IPS-20b (cell line): ENCODE measurements at regions not wholly inside any gene's neighbourhood (a gene's known extent, or its start where the extent isn't known, plus 50 kb on each side); places are given as distances from the start of the nearest gene placed in this dataset.

Experiments
- H3K27ac ChIP-seq: one replicate; pipeline ENCODE4 v1.5.1; 2013; ENCODE audit warnings: low read length
- H3K27me3 ChIP-seq: 2 replicates; pipeline ENCODE4 v1.6.1; 2013; ENCODE audit warnings: mild to moderate bottlenecking, low read length, inconsistent platforms; ENCODE audit not compliant: insufficient read depth
- H3K36me3 ChIP-seq: 2 replicates; pipeline ENCODE4 v1.6.1; 2013; ENCODE audit warnings: low read depth, mild to moderate bottlenecking, inconsistent platforms, low read length, moderate library complexity; ENCODE audit not compliant: insufficient read depth
- H3K4me1 ChIP-seq: 2 replicates; pipeline ENCODE4 v1.6.1; 2013; ENCODE audit warnings: mild to moderate bottlenecking, control low read depth, inconsistent platforms, low read length, moderate library complexity; ENCODE audit not compliant: insufficient read depth
- H3K4me3 ChIP-seq: 2 replicates; pipeline ENCODE4 v1.5.1; 2013; ENCODE audit warnings: mild to moderate bottlenecking, low read length, inconsistent platforms
- H3K9ac ChIP-seq: 2 replicates; pipeline ENCODE4 v1.6.1; 2013; ENCODE audit warnings: low read depth, mild to moderate bottlenecking, inconsistent platforms, low read length, moderate library complexity
- H3K9me3 ChIP-seq: 2 replicates; pipeline ENCODE4 v1.6.1; 2013; ENCODE audit warnings: mild to moderate bottlenecking, low read depth, low read length, inconsistent platforms; ENCODE audit not compliant: insufficient read depth

- Histone ChIP-seq H3K27me3 (no peaks in the 10 kb centered on the region), H3K36me3 (no peaks in the 10 kb centered on the region), H3K9ac (no peak overlapping the region)
These were observed 62.9 kb downstream of the ACKR3 start for GRCh38 chr2:236632295-236633218.

DNA sequence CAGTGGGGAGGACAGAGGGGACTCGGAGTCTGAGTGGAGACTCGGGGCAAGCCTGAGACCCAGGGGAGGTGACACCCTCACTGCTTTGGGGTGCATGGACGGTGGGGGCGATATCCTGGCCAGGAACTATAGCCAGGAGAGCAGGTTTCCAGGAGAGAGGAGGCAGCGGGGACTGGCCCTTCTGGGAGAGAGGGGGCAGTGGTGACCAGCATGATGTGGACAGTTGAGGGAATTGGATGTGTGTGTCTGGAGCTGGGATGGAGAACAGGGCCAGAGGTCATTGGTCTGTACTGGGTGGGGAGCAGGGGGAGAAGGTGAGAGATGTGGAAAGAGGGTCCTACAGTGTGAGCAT lies 63.6 kb downstream of the ACKR3 start:
- no peaks in the 10 kb centered on the region for H3K4me1 ChIP-seq
- no peaks in the 10 kb centered on the region for H3K36me3 ChIP-seq
- no peaks in the 10 kb centered on the region for H3K27me3 ChIP-seq
- H3K9me3 ChIP-seq = no peaks in the 10 kb centered on the region
- no peak overlapping the region for H3K4me3 ChIP-seq
- H3K9ac ChIP-seq = no peak overlapping the region
- H3K27ac ChIP-seq = no peak overlapping the region

More at GRCh38 chr2:236632295-236633218, 62.9 kb downstream of the ACKR3 start:
- Histone ChIP-seq H3K9me3 (no peaks in the 10 kb centered on the region), H3K4me3 (no peak overlapping the region), H3K27ac (no peak overlapping the region), H3K4me1 (no peaks in the 10 kb centered on the region)

- Histone ChIP-seq H3K9me3 (no peaks in the 10 kb centered on the region), H3K27ac (no peak overlapping the region), H3K36me3 (no peaks in the 10 kb centered on the region), H3K9ac (no peak overlapping the region), H3K4me1 (no peaks in the 10 kb centered on the region), H3K27me3 (no peaks in the 10 kb centered on the region), H3K4me3 (no peak overlapping the region)
These were observed 64.3 kb downstream of the ACKR3 start for GRCh38 chr2:236633775-236634560.

DNA sequence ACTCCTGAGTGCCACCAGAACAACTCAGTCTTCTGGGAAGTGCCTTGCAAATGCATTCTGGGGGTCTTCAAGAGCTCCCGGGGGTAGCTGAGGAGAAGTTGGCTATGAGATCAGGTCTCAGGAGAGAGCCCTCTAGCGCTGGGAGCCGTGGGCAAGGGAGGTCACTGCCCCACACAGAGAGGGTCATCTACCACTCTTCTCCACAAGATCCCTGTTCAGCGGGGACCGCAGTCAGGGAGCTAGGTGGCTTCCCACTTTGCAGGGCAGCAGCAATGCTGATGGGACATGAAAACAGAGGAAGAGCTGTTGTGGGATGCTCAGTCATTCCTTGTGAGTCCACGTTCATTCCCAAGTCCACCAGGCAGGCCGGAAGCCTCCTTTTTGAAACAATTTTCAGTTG lies 66.6 kb downstream of the ACKR3 start:
- Histone ChIP-seq H3K4me1 (no peaks in the 10 kb centered on the region), H3K9ac (no peak overlapping the region), H3K9me3 (no peaks in the 10 kb centered on the region), H3K4me3 (no peak overlapping the region), H3K27ac (no peak overlapping the region), H3K27me3 (no peaks in the 10 kb centered on the region), H3K36me3 (no peaks in the 10 kb centered on the region)

DNA sequence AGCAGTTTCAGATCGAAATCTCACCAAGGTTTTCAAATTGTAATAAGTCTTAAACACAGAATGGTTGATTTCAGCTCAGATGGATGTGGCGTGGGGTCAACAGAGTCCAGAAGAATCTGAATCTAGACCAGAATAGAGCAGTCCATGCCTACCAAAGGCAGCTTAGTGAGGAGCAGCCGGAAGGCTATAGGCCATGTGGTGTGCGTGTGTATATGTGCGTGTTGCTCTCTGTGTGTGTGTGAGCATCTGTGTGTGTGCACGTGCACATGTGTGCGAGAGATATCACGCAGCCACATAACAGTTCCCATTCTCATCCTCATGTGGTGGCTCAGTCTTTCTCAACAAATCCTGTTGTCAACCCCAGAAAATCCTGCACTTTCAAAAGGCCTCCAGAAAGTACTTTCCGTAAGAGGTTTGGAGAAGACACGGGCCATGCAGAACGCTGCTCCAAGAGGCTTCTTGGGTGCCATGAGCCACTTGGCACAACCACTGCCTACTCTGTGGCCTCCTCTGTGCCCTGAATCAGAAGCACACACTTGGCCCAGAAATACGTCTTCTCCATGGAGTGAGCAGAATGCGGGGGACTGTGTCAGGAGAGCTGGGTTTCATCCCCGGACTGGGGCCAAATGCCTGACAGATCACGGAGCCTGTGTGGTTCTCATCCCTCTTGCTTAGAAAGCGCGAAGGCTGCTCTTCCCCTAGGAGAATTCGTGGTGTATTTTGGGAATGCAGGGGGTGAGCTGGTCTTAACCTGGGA lies 67.3 kb downstream of the ACKR3 start:
- Histone ChIP-seq H3K36me3 (no peaks in the 10 kb centered on the region), H3K4me3 (no peak overlapping the region), H3K27me3 (no peaks in the 10 kb centered on the region), H3K9me3 (no peaks in the 10 kb centered on the region), H3K9ac (no peak overlapping the region), H3K27ac (no peak overlapping the region), H3K4me1 (no peaks in the 10 kb centered on the region)

DNA sequence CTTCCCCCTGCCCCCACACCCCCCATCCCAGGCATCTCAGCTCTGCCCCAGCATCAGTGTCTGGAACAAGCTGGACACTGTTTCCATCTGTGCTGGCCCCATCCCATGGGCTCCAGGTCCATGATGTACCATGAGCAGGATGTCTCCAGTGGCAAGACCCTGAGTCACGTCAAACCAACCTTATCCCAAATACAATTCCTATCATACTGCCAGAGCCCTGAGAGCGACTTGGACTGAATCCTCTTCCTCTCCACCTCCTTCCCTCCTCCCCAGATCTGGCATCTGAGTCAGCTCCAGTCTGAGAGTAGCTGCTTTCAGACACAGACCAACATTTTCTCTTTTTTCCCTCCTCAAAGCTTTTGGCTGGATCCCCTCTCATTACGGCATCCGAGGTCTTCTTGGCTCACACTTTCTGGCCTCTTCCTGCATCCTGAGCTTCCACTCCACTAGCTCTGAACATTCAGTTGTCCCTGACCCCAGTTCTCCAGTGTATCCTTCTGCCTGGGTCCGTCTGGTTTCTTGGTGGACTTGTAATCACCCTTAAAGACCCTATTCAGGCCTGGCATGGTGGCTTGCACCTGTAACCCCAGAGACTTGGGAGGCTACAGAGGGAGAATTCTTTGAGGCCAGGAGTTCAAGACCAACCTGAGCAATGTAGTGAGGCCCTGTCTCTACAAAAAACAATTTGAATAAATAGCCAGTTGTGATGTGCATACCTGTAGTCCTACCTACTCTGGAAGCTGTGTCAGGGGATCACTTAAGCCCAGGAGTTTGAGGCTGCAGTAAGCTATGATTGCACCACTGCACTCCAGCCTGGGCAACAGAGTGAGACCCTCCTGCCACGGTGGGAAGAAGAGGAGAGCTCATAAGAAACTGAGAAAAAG lies 68.3 kb downstream of the ACKR3 start:
- H3K4me1 ChIP-seq = no peaks in the 10 kb centered on the region
- no peaks in the 10 kb centered on the region for H3K9me3 ChIP-seq
- H3K36me3 ChIP-seq = no peaks in the 10 kb centered on the region
- no peak overlapping the region for H3K4me3 ChIP-seq
- no peaks in the 10 kb centered on the region for H3K27me3 ChIP-seq
- H3K9ac ChIP-seq = no peak overlapping the region
- no peak overlapping the region for H3K27ac ChIP-seq

DNA sequence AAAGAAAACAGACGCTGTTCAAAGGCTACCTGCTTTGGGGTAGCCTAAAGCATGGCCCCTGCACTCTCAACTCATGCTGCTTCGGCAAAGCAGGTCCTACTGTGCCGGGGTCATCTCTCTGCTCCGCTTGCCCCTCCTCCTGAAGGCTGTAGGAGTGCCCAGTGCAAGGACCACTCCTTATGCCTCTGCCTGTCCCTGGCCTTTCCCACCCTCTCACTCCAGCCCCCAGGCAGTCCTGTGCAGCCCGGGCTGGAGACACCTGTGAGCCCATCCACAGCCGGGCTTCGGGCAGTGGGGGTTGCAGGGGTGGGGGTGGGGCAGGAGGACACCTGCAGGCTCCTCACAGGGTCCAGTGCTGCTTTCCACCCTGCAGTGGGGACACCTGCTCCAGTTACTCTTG lies 69.1 kb downstream of the ACKR3 start:
- Histone ChIP-seq H3K9me3 (no peaks in the 10 kb centered on the region), H3K27me3 (no peaks in the 10 kb centered on the region), H3K4me3 (no peak overlapping the region), H3K36me3 (no peaks in the 10 kb centered on the region), H3K9ac (no peak overlapping the region), H3K27ac (no peak overlapping the region), H3K4me1 (no peaks in the 10 kb centered on the region)

DNA sequence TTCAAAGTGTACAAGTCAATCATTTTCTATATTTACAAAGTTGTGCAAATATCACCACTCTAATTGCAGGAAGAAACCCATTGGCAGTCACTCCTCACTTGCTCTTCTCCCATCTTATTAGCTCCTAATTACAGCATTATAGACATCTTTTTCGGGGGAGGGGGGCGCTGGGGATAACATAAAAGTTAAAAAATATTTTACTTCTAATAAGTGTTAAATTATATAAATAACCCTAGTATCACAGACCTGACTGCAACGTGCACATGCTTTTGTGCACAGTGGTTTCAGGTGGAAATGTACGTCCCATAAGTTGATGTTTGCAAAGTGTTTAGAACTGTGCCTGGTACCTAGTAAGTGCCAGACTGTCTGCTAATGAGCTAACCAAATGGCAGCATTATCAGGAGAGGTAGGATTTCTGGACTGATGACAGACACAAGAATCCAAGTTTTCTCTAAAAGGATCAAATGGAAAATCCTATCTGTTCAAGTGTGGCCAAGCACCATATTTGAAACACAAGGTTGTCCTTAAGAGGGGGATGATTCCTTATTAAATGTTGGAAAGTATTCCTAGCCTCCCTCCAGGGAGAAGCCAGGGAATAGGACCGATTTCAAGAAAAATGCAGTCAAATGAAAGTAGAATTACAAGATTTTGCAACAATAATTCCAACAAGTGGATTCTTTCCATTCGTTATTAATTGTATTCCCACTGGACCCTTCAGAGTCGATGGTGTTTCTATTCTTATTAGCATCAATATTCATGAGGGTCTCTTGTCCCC lies 70.0 kb downstream of the ACKR3 start:
- Histone ChIP-seq H3K4me3 (no peak overlapping the region), H3K27me3 (no peaks in the 10 kb centered on the region), H3K4me1 (no peaks in the 10 kb centered on the region), H3K9ac (no peak overlapping the region), H3K27ac (no peak overlapping the region), H3K36me3 (no peaks in the 10 kb centered on the region), H3K9me3 (no peaks in the 10 kb centered on the region; the same call in 1 of the 2 replicates)

- H3K27ac ChIP-seq = no peak overlapping the region
- H3K9ac ChIP-seq = no peak overlapping the region
- no peaks in the 10 kb centered on the region for H3K27me3 ChIP-seq
- H3K4me3 ChIP-seq = no peak overlapping the region
- no peaks in the 10 kb centered on the region for H3K4me1 ChIP-seq
- no peaks in the 10 kb centered on the region for H3K36me3 ChIP-seq
- H3K9me3 ChIP-seq = no peaks in the 10 kb centered on the region; the same call in 1 of the 2 replicates
These were observed 71.6 kb downstream of the ACKR3 start for GRCh38 chr2:236641051-236641726.

- no peaks in the 10 kb centered on the region; the same call in 1 of the 2 replicates for H3K9me3 ChIP-seq
- no peaks in the 10 kb centered on the region for H3K36me3 ChIP-seq
- no peak overlapping the region for H3K9ac ChIP-seq
- H3K4me3 ChIP-seq = no peak overlapping the region
- no peaks in the 10 kb centered on the region for H3K4me1 ChIP-seq
- no peak overlapping the region for H3K27ac ChIP-seq
- no peaks in the 10 kb centered on the region for H3K27me3 ChIP-seq
These were observed 72.5 kb downstream of the ACKR3 start for GRCh38 chr2:236642125-236642524.
